Adipocyte (in vitro differentiated cells): ENCODE measurements at regions not wholly inside any gene's neighbourhood (a gene's known extent, or its start where the extent isn't known, plus 50 kb on each side); places are given as distances from the start of the nearest gene placed in this dataset.

Experiments
- DNase-seq: peaks from one replicate; pipeline ENCODE4 v3.0.0-alpha.2; 2015; ENCODE audit warnings: low read depth
- H3K27me3 ChIP-seq: replicated peaks from 2 replicates; pipeline ENCODE4 v1.7.0; 2013; ENCODE audit warnings: mild to moderate bottlenecking, low read length, moderate library complexity; ENCODE audit not compliant: control insufficient read depth, insufficient read depth
- H3K36me3 ChIP-seq: 2 replicates; pipeline ENCODE4 v1.7.0; 2013; ENCODE audit warnings: low read length, mild to moderate bottlenecking, moderate library complexity; ENCODE audit not compliant: control insufficient read depth, insufficient read depth, severe bottlenecking
- H3K4me1 ChIP-seq: 2 replicates; pipeline ENCODE4 v1.7.0; 2013; ENCODE audit warnings: mild to moderate bottlenecking, low read length, moderate library complexity; ENCODE audit not compliant: control insufficient read depth, insufficient read depth
- H3K4me3 ChIP-seq: 2 replicates; pipeline ENCODE4 v1.7.0; 2013; ENCODE audit warnings: mild to moderate bottlenecking, low read length, moderate library complexity
- H3K9ac ChIP-seq: 2 replicates; pipeline ENCODE4 v1.7.0; 2013; ENCODE audit warnings: mild to moderate bottlenecking, low read length, moderate library complexity
- H3K9me3 ChIP-seq: 2 replicates; pipeline ENCODE4 v1.7.0; 2013; ENCODE audit warnings: mild to moderate bottlenecking, low read length, moderate library complexity; ENCODE audit not compliant: control insufficient read depth

GRCh38 chr11:96643173-96643572, 253.4 kb downstream of the JRKL start:
- Histone ChIP-seq H3K27me3 (peaks cover 3% of the 10 kb centered on the region), H3K9ac (no peak overlapping the region), H3K4me1 (no peaks in the 10 kb centered on the region), H3K36me3 (no peaks in the 10 kb centered on the region), H3K4me3 (no peak overlapping the region), H3K9me3 (no peaks in the 10 kb centered on the region)
- no peak for DNase-seq

- no peaks in the 10 kb centered on the region for H3K4me1 ChIP-seq
- H3K36me3 ChIP-seq, result no peaks in the 10 kb centered on the region
- H3K27me3 ChIP-seq, result peaks cover 3% of the 10 kb centered on the region
- no peak overlapping the region for H3K9ac ChIP-seq
- H3K9me3 ChIP-seq, result no peaks in the 10 kb centered on the region
- no peak overlapping the region for H3K4me3 ChIP-seq
- DNase-seq, result no peak
Measured at GRCh38 chr11:96647621-96648020, 257.8 kb downstream of the JRKL start.

- H3K4me3 ChIP-seq, result no peak overlapping the region
- H3K36me3 ChIP-seq, result no peaks in the 10 kb centered on the region
- H3K9ac ChIP-seq, result no peak overlapping the region
- H3K4me1 ChIP-seq, result no peaks in the 10 kb centered on the region
- no peaks in the 10 kb centered on the region for H3K9me3 ChIP-seq
- H3K27me3 ChIP-seq, result peaks cover 3% of the 10 kb centered on the region
- DNase-seq, result no peak
Measured at GRCh38 chr11:96648991-96649390, 259.2 kb downstream of the JRKL start.

- H3K9me3 ChIP-seq, result no peaks in the 10 kb centered on the region
- H3K27me3 ChIP-seq, result no peaks in the 10 kb centered on the region
- DNase-seq, result no peak
- H3K36me3 ChIP-seq, result no peaks in the 10 kb centered on the region
- H3K4me3 ChIP-seq, result no peak overlapping the region
- no peak overlapping the region for H3K9ac ChIP-seq
- H3K4me1 ChIP-seq, result no peaks in the 10 kb centered on the region
Measured at GRCh38 chr11:96652516-96652915, 262.7 kb downstream of the JRKL start.

GRCh38 chr11:96655474-96655873, 265.7 kb downstream of the JRKL start:
- Histone ChIP-seq H3K4me3 (no peak overlapping the region), H3K4me1 (no peaks in the 10 kb centered on the region), H3K9me3 (no peaks in the 10 kb centered on the region), H3K9ac (no peak overlapping the region), H3K36me3 (no peaks in the 10 kb centered on the region), H3K27me3 (no peaks in the 10 kb centered on the region)
- DNase-seq, result no peak

- Histone ChIP-seq H3K4me1 (no peaks in the 10 kb centered on the region), H3K9ac (no peak overlapping the region), H3K4me3 (no peak overlapping the region), H3K27me3 (no peaks in the 10 kb centered on the region), H3K9me3 (no peaks in the 10 kb centered on the region), H3K36me3 (no peaks in the 10 kb centered on the region)
- DNase-seq, result no peak
Measured at GRCh38 chr11:96658436-96658835, 268.6 kb downstream of the JRKL start.

- no peaks in the 10 kb centered on the region for H3K36me3 ChIP-seq
- no peak overlapping the region for H3K4me3 ChIP-seq
- no peaks in the 10 kb centered on the region for H3K9me3 ChIP-seq
- H3K4me1 ChIP-seq, result no peaks in the 10 kb centered on the region
- H3K27me3 ChIP-seq, result no peaks in the 10 kb centered on the region
- no peak overlapping the region for H3K9ac ChIP-seq
- no peak for DNase-seq
Measured at GRCh38 chr11:96664110-96664509, 274.3 kb downstream of the JRKL start.

- H3K4me3 ChIP-seq, result no peak overlapping the region
- DNase-seq, result no peak
- no peaks in the 10 kb centered on the region for H3K36me3 ChIP-seq
- no peak overlapping the region for H3K9ac ChIP-seq
- no peaks in the 10 kb centered on the region for H3K4me1 ChIP-seq
- no peaks in the 10 kb centered on the region for H3K27me3 ChIP-seq
- no peaks in the 10 kb centered on the region for H3K9me3 ChIP-seq
Measured at GRCh38 chr11:96680211-96681018, 290.6 kb downstream of the JRKL start.

GRCh38 chr11:96681019-96681716, 291.4 kb downstream of the JRKL start:
- no peak for DNase-seq
- Histone ChIP-seq H3K4me1 (no peaks in the 10 kb centered on the region), H3K9ac (no peak overlapping the region), H3K9me3 (no peaks in the 10 kb centered on the region), H3K4me3 (no peak overlapping the region), H3K27me3 (no peaks in the 10 kb centered on the region), H3K36me3 (no peaks in the 10 kb centered on the region)

GRCh38 chr11:96694338-96694737, 304.5 kb downstream of the JRKL start:
- no peak overlapping the region for H3K4me3 ChIP-seq
- no peaks in the 10 kb centered on the region for H3K4me1 ChIP-seq
- H3K9me3 ChIP-seq, result no peaks in the 10 kb centered on the region
- no peak for DNase-seq
- no peak overlapping the region for H3K9ac ChIP-seq
- no peaks in the 10 kb centered on the region for H3K27me3 ChIP-seq
- H3K36me3 ChIP-seq, result no peaks in the 10 kb centered on the region

GRCh38 chr11:96696731-96697130, 306.9 kb downstream of the JRKL start:
- Histone ChIP-seq H3K36me3 (no peaks in the 10 kb centered on the region), H3K9me3 (no peaks in the 10 kb centered on the region), H3K27me3 (no peaks in the 10 kb centered on the region), H3K4me3 (no peak overlapping the region), H3K4me1 (no peaks in the 10 kb centered on the region), H3K9ac (no peak overlapping the region)
- DNase-seq, result no peak
